HTR-8/SVneo (cell line): ENCODE measurements at regions not wholly inside any gene's neighbourhood (a gene's known extent, or its start where the extent isn't known, plus 50 kb on each side); places are given as distances from the start of the nearest gene placed in this dataset.

Experiments
- DNase-seq: peaks from one replicate; pipeline ENCODE4 v3.0.0; 2011; ENCODE audit warnings: low spot score, mixed read lengths; ENCODE audit not compliant: insufficient read length
- FAIRE-seq: peaks from 2 replicates; lab custom pipeline; 2011; peaks lifted over from hg19 to GRCh38; lab: Jason Lieb, UNC

DNA sequence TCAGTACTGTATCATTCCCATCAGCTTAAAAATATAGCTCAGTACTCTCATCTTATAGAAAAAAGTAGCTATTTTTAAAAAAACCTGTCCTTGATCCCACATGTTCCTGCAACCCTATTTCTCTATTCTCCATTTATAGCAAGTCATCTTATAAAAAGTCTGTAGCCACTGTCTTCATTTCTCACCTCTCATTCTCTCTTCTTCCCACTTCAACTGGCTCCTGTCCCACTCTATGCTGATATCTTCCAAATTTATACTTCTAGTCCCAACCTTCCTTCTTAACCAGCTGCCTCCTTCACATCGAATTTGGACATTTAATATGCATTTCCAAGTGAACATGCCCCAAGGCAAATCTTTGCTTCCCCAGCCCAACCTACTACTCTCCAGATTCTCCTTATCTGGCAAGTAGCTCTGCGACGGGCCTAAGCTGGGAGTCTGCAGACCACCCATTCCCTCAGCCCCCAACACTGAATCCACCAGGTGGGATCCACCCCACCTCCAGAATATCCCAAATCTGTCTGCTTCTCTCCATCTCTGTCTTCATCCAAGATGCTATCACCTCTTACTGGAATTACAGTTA is 52.0 kb upstream of the TANC2 start:
- FAIRE-seq = peak; percentile 26

DNA sequence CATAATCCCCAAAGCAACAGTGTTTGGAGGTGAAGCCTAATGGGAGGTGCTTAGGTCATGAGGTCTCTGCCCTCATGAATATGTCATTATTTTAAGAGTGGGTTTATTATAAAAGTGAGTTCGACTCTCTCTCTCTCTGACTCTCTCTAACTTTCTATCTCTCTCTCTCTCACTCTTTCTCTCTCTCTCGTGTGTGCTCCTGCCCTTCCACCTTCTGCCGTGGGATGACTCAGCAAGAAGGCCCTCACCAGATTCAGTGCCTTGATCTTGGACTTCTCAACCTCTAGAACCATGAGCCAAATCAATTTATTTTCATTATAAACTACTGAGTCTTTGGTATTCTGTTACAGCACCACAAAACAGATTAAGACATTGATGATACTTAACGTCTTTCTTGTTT is 53.7 kb upstream of the TANC2 start:
- no peak for FAIRE-seq
- DNase-seq = no peak

More for the DNA sequence above, 52.0 kb upstream of the TANC2 start:
- DNase-seq = no peak

DNA sequence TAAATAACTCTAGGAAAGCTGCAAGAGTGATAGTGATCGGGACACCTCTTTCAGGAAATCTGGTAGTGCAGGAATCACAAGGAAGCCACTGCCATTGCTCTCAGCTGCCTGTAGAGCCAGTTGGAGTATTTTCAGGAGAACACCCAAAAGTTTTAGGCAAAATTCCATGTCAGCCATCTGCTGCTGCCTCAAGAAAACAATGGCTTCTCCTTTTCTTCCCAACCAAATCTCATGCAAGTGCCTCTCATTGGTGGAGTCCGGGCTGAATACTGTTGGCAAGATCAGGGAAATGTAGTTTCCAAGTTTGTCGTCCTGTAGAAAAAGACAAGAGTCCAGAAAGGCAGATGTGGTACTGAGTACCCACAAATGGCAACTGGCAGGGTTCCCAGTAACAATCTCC is 54.9 kb upstream of the TANC2 start:
- no peak for DNase-seq

DNA sequence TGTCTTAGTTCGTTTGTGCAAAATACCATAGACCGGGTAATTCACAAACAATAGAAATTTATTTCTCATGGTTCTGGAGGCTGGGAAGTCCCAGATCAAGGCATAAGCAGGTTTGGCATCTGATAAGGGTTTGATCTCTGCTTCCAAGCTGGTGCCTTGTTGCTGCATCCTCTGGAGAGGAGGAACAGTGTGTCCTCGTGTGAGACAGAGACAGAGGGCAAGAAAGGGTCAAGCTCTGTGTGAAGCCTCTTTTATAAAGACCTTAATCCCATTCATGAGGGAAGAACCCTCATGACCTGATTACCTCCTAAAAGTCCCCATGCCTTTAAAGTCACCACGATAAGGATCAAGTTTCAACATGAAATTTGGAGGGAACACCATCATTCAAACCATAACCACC is 55.8 kb upstream of the TANC2 start:
- DNase-seq (no peak), FAIRE-seq (no peak)

More for the DNA sequence above, 54.9 kb upstream of the TANC2 start:
- FAIRE-seq = no peak

DNA sequence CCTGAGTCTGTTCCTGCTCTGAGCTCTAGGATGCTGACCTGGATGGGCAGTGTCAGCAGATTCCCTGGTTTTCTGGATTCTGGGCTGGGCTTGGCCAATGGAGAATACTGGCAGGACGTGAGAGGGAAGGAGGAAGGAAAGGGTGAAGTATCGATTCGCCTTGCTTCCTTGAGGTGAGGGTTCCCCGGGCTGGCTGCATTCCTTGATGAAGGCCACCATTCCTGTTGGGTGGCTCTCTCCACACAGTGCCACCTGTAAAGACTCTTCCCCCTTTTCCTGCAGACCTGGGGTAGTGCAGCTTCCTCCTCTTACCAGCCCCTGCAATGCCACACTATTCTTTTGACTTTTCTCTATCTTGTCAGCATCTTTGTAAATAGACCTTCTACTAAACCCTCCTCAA is 58.1 kb upstream of the TANC2 start:
- FAIRE-seq (no peak), DNase-seq (no peak)

DNA sequence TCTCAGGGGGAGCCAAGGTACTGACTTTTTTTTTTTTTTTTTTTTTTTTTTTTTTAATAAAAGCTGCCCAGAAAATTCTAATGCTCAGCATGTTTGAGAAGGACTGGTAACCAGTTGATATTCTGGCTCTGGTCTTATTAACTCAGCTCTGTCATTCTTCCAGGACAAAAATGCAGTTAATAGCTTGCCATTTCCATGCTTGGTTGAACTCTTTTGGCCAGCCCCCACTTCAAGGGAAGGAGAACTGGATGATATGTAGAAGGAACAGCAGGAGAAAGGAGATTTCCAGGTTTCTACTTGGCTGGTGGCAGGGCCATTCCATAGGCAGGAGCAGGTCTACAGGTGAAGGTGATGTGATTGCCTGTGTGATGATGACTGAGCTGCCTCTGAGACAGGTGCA is 59.2 kb upstream of the TANC2 start:
- DNase-seq (no peak), FAIRE-seq (no peak)

DNA sequence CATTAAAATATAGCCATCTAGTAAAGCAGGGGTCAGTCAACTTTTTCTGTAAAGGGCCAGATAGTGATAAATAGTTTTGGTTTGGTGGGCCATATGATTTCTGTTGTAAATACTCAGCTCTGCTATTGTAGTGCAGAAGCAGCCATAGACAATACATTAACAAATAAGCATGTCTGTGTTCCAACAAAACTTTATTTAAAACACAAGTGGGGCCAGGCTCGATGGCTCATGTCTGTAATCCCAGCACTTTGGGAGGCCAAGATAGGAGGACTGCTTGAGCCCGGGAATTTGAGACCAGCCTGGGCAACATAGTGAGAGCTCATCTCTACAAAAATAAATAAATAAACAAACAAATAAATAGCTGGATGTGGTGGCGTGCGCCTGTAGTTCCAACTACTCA is 60.8 kb upstream of the TANC2 start:
- DNase-seq (no peak), FAIRE-seq (no peak)

DNA sequence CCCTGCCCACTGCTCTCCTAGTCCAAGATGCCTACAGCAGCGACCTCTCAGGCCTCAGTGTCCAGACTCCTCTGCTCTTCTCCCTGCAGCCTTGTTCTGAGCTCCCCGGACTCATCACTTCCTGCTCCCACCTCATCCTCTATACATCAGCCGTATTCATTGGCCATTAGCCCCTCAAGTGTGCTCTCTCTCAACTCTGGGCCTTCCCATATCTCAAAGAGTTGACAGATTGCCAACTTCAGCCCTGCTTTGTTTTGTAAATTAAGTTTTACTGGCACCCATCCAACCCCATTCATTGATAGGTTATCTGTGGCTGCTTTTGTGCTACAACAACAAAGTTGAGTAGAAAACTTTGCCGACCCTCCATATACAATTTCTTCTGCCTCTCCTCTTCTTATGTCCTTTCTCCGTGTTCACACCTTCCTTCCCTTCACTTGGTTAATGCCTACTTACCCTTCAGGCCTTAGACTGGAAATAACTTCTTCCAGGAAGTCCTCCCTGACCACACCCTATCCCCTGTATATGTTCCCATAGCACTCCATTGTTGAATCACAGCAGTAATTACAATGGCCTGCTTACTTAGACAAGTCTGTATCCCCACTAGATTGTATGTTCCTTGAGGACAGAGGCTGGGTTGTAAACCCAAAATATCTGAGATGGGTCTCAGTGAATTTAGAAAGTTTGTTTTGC is 63.4 kb upstream of the TANC2 start:
- no peak for DNase-seq
- FAIRE-seq = peak; percentile 16

DNA sequence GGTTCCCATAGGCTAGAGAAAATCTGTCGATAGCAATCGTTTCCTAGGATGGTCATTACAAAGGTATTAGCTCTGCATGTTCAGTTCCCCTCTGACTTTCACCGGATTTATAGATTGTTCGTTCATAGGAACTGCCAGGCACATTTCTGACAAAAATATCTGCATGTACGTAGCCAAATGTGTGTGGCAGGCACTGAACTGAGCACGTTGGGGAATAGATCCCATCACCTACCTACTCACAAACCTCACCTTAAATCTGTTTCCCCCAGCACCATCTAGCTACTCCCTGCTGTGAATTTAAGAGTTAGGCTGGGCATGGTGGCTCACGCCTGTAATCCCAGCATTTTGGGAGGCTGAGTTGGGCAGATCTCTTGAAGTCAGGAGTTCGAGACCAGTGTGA is 64.5 kb upstream of the TANC2 start:
- peak; percentile 66 for FAIRE-seq

DNA sequence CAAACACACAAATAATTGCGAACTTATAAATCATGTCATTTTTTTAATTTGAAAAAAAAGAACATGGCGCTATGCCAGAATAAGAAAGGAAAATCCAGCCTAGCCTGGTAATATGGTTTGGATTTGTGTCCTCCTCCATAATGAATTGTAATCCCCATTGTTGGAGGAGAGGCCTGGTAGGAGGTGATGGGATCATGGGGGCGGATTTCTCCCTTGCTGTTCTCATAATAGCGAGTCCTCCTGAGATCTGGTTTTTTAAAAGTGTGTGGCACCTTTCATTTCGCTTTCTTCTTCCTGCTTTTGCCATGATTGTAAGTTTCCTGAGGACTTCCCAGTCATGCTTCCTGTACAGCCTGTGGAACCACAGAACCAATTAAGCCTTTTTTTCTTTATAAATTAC is 65.9 kb upstream of the TANC2 start:
- DNase-seq (no peak), FAIRE-seq (no peak)

More for the DNA sequence above, 64.5 kb upstream of the TANC2 start:
- DNase-seq = no peak

DNA sequence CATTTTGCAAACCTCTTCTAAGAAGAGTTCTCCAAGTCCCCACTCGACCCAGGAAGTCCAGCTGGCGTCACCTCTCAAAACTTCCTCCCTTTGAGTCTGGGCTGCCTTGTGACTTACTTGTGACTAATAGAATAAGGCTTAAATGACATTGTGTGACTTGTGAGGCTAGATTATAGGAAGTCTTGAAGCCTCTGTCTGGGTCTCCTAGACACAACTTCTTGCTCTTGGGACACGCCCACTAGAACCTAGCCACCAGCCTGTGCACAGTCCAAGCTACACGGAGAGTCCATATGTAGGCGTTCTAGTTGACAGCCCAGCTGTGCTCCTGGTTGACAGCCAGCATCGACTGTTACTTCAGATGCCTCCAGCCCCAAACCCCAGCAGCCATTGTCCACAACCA is 66.7 kb upstream of the TANC2 start:
- no peak for DNase-seq
- no peak for FAIRE-seq

DNA sequence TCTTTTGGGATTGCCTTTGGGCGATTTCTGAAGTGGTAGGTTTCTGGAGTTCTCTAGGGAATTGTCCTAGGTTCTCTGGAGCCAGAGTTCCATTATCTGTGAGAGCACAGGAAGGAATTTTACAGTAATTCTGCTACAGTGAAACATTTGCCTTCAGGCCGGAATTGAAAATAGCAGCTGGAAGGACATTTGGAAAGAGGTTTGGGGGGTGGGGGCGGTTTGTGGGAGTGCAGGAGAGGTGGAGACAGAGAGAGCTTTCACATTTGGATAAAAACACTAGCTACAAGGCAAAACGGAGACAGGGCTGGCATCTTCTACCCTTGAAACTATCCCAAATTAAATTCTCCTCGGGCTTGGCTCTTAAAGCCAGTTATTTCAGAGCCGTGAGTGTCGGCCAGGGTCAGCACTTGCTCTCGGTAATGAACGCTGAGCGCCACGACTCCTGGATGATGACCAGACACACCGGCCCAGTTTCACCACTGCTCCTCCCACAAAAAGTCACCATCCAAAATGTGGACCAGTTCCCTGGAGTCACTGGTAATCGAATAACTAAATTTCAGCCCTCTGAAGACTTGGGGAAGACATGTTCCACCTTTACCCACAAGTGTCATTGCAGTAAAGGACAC is 67.7 kb upstream of the TANC2 start:
- peak; percentile 54 for DNase-seq
- peak; percentile 38 for FAIRE-seq

DNA sequence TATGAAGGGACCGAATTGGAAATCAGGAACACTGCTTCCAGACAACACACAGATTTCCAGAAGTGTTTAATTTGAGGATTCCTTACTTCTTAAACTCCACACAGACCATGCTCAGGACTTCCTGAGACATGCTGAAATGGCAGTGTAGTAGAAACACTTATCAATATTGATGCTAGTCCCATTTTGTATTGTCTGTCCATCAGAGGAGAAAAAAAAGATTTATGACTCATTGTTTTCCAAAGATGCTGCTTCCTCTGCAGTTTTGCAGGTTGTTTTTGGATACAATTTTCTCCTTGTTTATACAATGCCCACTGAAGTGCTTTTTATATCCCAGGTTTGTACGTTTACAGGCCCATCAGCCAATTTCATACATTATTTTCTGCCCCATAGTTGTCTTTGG is 68.3 kb upstream of the TANC2 start:
- no peak for FAIRE-seq
- DNase-seq = no peak

DNA sequence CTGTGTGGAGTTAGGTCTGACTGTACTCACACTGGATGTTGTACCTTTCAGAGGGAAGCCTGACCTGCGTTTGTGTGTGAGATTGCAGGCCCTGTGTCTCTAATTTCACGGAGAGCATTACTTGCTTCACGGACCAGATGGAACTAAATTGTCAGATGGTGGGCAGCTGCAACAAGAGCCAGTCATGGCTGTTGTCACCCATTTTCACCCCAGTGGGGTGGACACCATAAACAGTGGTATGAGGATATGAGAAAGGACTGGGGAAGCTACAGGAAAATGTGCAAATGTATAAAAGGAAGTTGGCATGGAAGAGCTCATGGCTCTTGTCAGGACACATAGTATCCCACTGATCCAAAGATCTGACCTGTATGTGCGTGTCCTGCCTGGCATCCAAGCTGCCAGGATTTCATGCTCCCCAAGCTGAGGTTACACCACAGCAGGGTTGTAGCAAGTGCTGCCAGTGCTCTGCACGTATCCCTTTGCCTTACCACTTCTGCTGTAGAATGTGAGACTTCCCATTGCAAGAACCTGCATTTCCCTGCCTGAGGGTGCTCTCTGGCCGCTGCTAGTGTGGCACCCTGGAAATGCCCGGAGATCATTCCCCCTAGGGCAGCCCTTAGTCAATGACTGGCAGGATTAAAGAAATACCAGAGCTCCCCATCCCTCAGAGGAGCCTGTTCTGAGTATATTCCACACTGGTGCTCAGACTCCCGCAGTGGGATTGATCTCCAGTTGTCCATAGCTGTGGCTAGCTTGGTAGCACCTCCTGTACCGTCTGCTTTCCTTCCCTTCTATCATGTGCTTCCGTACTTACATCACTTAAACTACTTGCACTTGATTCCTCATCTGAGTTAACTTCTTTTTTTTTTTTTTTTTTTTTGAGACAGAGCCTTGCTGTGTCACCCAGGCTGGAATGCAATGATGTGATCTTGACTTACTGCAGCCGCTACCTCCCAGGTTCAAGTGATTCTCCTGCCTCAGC is 70.4 kb upstream of the TANC2 start:
- no peak for DNase-seq
- FAIRE-seq = peak; percentile 64

DNA sequence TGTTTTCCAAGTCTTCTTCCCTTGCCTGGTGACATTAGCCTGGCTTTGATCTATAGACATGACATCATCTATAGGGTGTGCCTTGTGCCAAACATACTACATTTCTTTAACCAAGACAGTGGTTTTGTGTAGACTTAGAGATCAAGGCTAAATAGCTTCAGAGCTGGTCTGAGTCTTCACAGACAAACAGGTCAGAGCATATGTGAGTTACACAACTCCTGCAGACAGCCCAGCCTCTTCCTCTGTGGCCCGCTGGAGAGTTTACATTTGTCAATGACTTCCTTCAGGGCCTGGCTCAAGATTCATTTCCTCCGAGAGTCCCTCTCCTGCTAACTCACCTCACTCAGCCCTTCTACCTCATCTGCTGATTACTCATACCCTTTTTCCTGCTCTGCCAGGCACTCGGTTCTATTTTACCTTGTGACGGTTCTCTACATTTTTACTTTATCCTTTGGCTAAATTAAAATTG is 73.1 kb upstream of the TANC2 start:
- DNase-seq (peak; percentile 81), FAIRE-seq (peak; percentile 84)

DNA sequence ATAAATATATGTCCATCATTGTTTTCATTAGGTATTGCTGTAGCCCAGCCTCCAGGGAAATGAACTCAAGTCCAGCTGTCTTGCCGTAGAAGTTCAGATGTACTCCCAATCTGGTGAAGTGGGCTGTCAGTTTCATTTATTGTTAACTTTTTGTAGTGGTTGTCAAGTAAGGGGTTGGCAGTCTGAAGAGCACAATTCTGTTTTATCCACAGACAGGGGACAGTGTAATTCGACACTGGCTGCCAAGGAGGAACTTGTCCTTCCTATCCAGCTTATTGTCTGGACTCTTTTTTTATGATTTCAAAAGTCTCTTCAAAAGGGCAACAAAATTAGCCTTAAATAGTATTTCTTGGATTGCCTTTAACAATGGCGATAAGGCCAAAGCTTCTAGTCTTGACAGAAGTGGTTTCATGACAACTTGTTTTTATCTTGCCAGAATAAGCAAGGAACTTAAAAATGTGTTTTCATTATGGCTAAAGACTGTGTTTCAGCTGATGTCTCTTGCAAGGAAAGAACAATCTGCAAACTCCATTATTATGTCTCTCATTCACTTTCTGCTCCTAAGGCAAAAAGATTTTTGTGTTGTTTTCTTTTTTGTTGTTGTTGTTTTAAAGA is 73.9 kb upstream of the TANC2 start:
- FAIRE-seq = no peak
- DNase-seq = no peak

DNA sequence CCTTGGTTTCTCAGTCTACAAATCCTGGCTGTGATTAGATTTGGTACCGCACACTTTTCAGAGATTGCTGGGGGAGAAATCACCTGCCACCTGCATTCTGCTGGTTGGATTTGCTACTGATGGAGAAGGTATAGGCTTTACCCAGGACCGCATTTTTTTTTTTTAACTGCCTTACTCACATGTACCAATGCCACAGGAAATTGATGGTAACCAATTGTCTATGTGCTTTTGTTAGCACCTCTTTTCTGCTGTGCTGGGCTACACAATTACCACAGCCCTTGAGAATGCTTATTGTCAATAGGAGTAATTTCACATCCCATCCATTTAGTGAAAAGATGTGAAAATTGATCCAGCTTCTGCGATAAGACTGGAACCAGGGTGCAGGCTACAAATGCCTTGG is 74.4 kb upstream of the TANC2 start:
- FAIRE-seq (no peak), DNase-seq (no peak)

DNA sequence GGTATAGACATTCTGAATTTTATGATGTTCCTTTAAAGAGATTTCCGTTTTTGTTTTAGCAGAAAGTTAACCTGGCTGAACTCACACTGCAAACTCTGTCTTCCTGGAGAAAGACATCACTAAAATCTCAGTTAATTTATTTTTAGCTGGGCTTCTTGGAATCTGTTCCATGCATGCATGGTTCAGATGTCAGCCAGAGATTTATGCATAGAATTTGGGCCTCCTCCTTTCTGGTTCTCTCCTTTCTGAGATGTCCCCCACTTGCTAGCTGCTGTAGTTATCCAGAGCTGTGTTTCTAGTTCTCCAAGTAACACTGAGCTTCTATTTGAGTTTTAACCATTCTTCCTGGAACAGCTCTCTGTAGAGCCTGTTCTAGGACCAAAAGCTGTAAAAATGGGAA is 77.3 kb upstream of the TANC2 start:
- FAIRE-seq (no peak), DNase-seq (no peak)

DNA sequence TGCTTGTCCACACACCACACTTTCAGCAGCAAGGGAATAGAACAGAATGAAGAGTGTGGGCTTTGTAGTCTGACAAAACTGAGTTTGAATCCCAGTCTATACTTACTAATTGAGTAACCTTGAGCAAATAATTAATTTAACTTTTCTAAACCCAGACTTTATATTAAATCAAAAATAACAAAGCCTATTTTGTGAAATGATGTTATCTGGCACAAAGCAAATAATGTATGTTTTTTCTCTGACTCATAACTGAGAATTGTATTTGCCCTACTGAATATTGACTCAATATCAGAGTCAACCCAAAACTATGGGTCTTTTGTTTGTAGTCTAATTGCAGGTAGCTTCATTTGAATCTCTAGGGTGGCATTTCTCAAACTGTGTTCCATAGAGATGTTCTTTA is 77.9 kb upstream of the TANC2 start:
- DNase-seq = no peak
- FAIRE-seq = peak; percentile 33

DNA sequence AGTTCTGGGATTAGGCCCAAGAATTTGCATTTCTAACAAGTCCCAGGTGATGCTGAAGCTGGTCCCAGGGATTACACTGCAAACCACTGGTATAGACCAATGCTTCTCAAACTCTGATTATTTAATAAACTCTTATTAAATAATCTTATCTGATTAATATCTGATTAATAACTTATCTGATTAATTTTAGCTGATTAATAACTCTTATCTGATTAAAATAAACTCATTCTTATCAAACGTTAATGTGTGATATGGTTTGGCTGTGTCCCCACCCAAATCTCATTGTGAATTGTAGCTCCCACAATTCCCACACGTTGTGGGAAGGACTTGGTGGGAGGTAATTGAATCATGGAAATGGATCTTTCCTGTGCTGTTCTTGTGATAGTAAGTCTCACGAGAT is 78.6 kb upstream of the TANC2 start:
- FAIRE-seq (no peak), DNase-seq (no peak)
